KBM-7 (cell line): ENCODE measurements at regions not wholly inside any gene's neighbourhood (a gene's known extent, or its start where the extent isn't known, plus 50 kb on each side); places are given as distances from the start of the nearest gene placed in this dataset.
"Not testable (repeated sequence)": the region's sequence is repeated elsewhere in the genome, so short reads cannot be mapped to it uniquely, and the experiment has no call there.

Source experiments
- DNase-seq: peaks from one replicate; pipeline ENCODE4 v3.0.0-alpha.2; 2015
- in situ Hi-C: fragments of 300-500 bp; cut with MboI; formaldehyde crosslinking; loops from 2 replicates; pipeline ENCODE4 v1.14.3; 2020; ENCODE audit warnings: low sequenced_read_pairs, low pct_unique_long_range_greater_than_20kb, mixed read lengths

- in situ Hi-C loops: no loop called here
- no peak for DNase-seq
Observed at GRCh38 chr11:38796281-38796680, 2198.2 kb upstream of the RAG2 start.

- in situ Hi-C loops: no loop called here
- no peak for DNase-seq
Observed at GRCh38 chr11:38795027-38795426, 2197.0 kb upstream of the RAG2 start.

- in situ Hi-C loops: no loop called here
- peak; percentile 58 for DNase-seq
Observed at GRCh38 chr11:38791346-38791961, 2193.4 kb upstream of the RAG2 start.

GRCh38 chr11:38788561-38788960, 2190.5 kb upstream of the RAG2 start:
- in situ Hi-C loops: no loop called here
- DNase-seq: no peak

- in situ Hi-C loops: no loop called here
- no peak for DNase-seq
Observed at GRCh38 chr11:38784164-38784563, 2186.1 kb upstream of the RAG2 start.

- DNase-seq: no peak
- in situ Hi-C loops: no loop called here
Observed at GRCh38 chr11:38766796-38767195, 2168.8 kb upstream of the RAG2 start.

GRCh38 chr11:38759394-38759793, 2161.4 kb upstream of the RAG2 start:
- no peak for DNase-seq
- in situ Hi-C loops: no loop called here

- in situ Hi-C loops: no loop called here
Observed at GRCh38 chr11:38756537-38756936, 2158.5 kb upstream of the RAG2 start.

GRCh38 chr11:38751421-38751820, 2153.4 kb upstream of the RAG2 start:
- DNase-seq: no peak
- in situ Hi-C loops: no loop called here

More at GRCh38 chr11:38756537-38756936, 2158.5 kb upstream of the RAG2 start:
- no peak for DNase-seq

GRCh38 chr11:38746516-38746915, 2148.5 kb upstream of the RAG2 start:
- in situ Hi-C loops, DNase-seq: not testable (repeated sequence)

GRCh38 chr11:38723361-38723760, 2125.3 kb upstream of the RAG2 start:
- DNase-seq: no peak
- in situ Hi-C loops: no loop called here

GRCh38 chr11:38721586-38722315, 2123.7 kb upstream of the RAG2 start:
- DNase-seq: no peak
- in situ Hi-C loops: no loop called here

- DNase-seq: no peak
- in situ Hi-C loops: no loop called here
Observed at GRCh38 chr11:38718659-38719058, 2120.6 kb upstream of the RAG2 start.

GRCh38 chr11:38718049-38718448, 2120.0 kb upstream of the RAG2 start:
- no peak for DNase-seq
- in situ Hi-C loops: no loop called here

GRCh38 chr11:38711110-38711509, 2113.1 kb upstream of the RAG2 start:
- in situ Hi-C loops: no loop called here

GRCh38 chr11:38710262-38710661, 2112.2 kb upstream of the RAG2 start:
- DNase-seq: no peak
- in situ Hi-C loops: no loop called here

More at GRCh38 chr11:38711110-38711509, 2113.1 kb upstream of the RAG2 start:
- DNase-seq: no peak

GRCh38 chr11:38700111-38700510, 2102.1 kb upstream of the RAG2 start:
- in situ Hi-C loops: no loop called here
- no peak for DNase-seq

GRCh38 chr11:38693306-38693705, 2095.3 kb upstream of the RAG2 start:
- in situ Hi-C loops: no loop called here
- no peak for DNase-seq

GRCh38 chr11:38690211-38690610, 2092.2 kb upstream of the RAG2 start:
- DNase-seq, in situ Hi-C loops: not testable (repeated sequence)

- in situ Hi-C loops: no loop called here
- no peak for DNase-seq
Observed at GRCh38 chr11:38687008-38687407, 2089.0 kb upstream of the RAG2 start.

GRCh38 chr11:38683484-38683883, 2085.4 kb upstream of the RAG2 start:
- DNase-seq: no peak
- in situ Hi-C loops: no loop called here
